Breast epithelium (tissue), 4 donors: ENCODE measurements at regions not wholly inside any gene's neighbourhood (a gene's known extent, or its start where the extent isn't known, plus 50 kb on each side); places are given as distances from the start of the nearest gene placed in this dataset.

Source experiments
- DNase-seq, 2 donors: peaks; one replicate each; pipeline ENCODE4 v3.0.0-alpha.2; 2019; ENCODE audit warnings: low spot score in 2 of 2
- H3K27ac ChIP-seq, 2 donors: fragments of 200-600 bp; sonication (generic) in 1 of 2; one replicate each; pipeline ENCODE4 v1.5.1; 2016 to 2019; ENCODE audit warnings: mild to moderate bottlenecking in 1 of 2
- H3K27me3 ChIP-seq, 2 donors: fragments of 200-600 bp; sonication (generic) in 1 of 2; one replicate each; pipeline versions ENCODE4 v1.5.1 to v1.6.0; 2017 to 2019; ENCODE audit warnings: control low read depth in 1 of 2, mild to moderate bottlenecking in 1 of 2
- H3K36me3 ChIP-seq: fragments of 200-600 bp; one replicate; pipeline ENCODE4 v1.5.1; 2019
- H3K4me1 ChIP-seq, 2 donors: fragments of 200-600 bp; sonication (generic); one replicate each; pipeline ENCODE4 v1.5.1; 2016 to 2019; ENCODE audit warnings: control low read depth in 1 of 2
- H3K4me3 ChIP-seq, 3 donors: fragments of 200-600 bp; sonication (generic); 1 replicate in 2 of 3; 2 replicates in 1 of 3; pipeline ENCODE4 v1.5.1; 2016 to 2019; ENCODE audit warnings: mild to moderate bottlenecking in 3 of 3, moderate library complexity in 2 of 3
- H3K9me3 ChIP-seq, 2 donors: fragments of 200-600 bp; sonication (generic) in 1 of 2; one replicate each; pipeline ENCODE4 v1.5.1; 2016 to 2019; ENCODE audit warnings: control low read depth in 1 of 2
- POLR2A ChIP-seq: fragments of 450-650 bp; IDR thresholded peaks from one replicate; pipeline ENCODE4 v1.6.1; 2016; ENCODE audit warnings: antibody characterized with exemption, mild to moderate bottlenecking, moderate library complexity
- POLR2AphosphoS5 ChIP-seq, 3 donors: sonication (generic); formaldehyde crosslinking; IDR thresholded peaks; one replicate each; pipeline ENCODE4 v1.6.1; 2017; ENCODE audit warnings: antibody characterized with exemption in 3 of 3
- intact Hi-C: fragments of 100-400 bp; cut with DNase I; formaldehyde crosslinking; loops from one replicate; pipeline ENCODE4 v1.15.1; 2023; ENCODE audit warnings: low total_unique reads
- TF ChIP-seq, protein P1 (sequence below), 3 donors: fragments of 450-650 bp; IDR thresholded peaks; one replicate each; pipeline ENCODE4 v1.5.1; 2016 to 2017; ENCODE audit warnings: antibody characterized with exemption in 3 of 3, mild to moderate bottlenecking in 3 of 3, moderate library complexity in 3 of 3

DNA sequence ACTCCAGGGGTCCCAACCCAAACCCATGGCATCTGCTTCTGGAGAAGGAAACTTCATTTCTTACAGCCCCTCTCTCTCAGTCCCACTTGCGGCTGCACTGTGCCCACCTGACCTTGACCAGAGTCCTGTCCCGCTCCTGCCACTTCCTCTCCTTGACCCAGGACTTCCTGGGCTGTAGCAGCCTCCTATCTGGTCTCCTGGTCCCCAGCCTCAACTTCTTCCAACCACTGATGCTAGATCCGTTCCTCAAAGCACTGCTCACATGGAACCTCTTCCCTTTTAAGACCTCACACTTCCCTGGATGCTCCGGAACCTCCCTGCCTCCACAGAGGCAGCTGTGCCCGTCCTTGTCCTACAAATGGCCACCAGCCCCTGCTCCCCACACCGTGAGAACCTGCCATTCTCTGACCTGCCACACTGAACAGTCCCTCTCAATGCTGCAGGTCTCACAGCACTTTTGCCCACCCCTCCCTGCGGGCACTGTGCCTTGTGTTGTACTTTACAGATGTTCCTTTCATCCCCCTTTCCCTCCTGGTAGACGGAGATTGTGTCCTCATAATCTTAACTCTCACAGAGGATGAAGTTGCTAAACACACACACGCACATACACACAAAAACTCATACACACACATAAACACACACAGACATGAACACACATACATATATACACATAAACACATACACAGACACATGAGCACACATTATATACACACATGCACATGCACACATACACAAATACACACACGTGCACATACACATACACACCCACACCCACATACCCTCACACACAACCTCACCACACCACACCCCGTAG, 59.6 kb upstream of the NXT1 start:
- Histone ChIP-seq H3K9me3 (no peaks in the 10 kb centered on the region), H3K4me3 (no peak overlapping the region), H3K27ac (no peak overlapping the region), H3K36me3 (no peaks in the 10 kb centered on the region), H3K4me1 (no peaks in the 10 kb centered on the region), H3K27me3 (peaks cover 0 to 4% of the 10 kb centered on the region in 2 donors)
- TF ChIP-seq POLR2A (no peak), POLR2AphosphoS5 (IDR thresholded peaks at IDR 0.05) (no peak)
- TF ChIP-seq, protein P1, sequence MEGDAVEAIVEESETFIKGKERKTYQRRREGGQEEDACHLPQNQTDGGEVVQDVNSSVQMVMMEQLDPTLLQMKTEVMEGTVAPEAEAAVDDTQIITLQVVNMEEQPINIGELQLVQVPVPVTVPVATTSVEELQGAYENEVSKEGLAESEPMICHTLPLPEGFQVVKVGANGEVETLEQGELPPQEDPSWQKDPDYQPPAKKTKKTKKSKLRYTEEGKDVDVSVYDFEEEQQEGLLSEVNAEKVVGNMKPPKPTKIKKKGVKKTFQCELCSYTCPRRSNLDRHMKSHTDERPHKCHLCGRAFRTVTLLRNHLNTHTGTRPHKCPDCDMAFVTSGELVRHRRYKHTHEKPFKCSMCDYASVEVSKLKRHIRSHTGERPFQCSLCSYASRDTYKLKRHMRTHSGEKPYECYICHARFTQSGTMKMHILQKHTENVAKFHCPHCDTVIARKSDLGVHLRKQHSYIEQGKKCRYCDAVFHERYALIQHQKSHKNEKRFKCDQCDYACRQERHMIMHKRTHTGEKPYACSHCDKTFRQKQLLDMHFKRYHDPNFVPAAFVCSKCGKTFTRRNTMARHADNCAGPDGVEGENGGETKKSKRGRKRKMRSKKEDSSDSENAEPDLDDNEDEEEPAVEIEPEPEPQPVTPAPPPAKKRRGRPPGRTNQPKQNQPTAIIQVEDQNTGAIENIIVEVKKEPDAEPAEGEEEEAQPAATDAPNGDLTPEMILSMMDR (IDR thresholded peaks at IDR 0.05) = no peak
- intact Hi-C loops = no loop called here
- DNase-seq = no peak

DNA sequence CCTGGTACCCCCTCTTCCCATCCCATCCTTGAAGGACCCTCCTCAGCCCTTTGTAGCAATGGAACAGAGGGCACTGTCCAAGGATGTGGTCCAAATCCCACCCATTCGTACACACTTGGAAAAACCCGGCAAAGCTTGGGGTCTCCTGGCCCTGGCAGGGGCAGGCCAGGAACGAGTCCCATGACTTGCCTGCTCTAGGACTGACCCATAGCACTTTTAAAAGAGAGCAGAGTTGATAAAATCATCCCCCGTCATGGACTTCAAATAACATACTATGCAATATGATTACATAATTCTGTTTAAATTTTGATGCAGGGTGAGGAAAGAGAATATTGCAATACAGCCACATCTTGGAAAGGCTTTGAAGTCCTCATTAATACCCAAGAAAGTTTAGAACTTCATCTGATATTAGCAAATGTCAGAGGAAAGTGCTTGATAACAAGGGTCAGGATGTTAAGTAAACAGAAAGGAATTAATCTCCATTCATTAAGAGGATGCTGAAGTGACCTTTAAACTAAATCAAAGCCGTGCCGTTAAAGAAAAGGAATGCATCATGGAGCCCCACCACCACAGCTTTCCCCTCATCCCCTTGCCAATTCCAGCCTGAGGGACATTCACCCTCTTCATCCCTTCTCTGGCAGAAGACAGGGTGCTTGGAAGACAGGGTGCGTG, 60.7 kb upstream of the NXT1 start:
- no peak for TF ChIP-seq POLR2AphosphoS5 (IDR thresholded peaks at IDR 0.05)
- TF ChIP-seq, protein P1 (IDR thresholded peaks at IDR 0.05) = no peak
- no peak overlapping the region for H3K4me3 ChIP-seq
- no peak for DNase-seq
- no peaks in the 10 kb centered on the region for H3K36me3 ChIP-seq
- H3K4me1 ChIP-seq = no peaks in the 10 kb centered on the region
- no peaks in the 10 kb centered on the region for H3K9me3 ChIP-seq
- intact Hi-C loops = no loop called here
- no peak overlapping the region for H3K27ac ChIP-seq
- peaks cover 0 to 4% of the 10 kb centered on the region in 2 donors for H3K27me3 ChIP-seq

DNA sequence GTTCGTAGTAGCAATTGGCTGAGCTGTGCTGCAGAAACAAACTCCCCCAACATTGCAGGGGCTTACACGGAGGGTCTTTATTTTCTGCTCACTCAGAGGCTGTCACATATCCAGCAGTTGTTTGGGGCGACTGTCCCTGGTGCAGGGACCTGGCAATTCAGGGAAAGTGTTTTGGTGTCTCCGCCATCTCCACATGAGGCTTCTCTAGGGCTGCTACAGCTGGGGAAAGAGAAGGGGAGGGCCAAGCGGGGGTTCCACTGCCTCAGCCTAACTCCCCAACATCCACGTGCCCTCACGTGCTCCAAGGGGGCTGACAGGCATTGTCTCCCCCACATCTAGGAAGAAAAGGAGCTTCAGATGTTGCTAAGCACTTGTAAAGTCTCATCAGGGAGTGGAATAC, 61.3 kb upstream of the NXT1 start:
- H3K4me1 ChIP-seq = no peaks in the 10 kb centered on the region
- intact Hi-C loops = no loop called here
- H3K27ac ChIP-seq = no peak overlapping the region
- no peak for TF ChIP-seq POLR2A
- TF ChIP-seq POLR2AphosphoS5 (IDR thresholded peaks at IDR 0.05) = no peak
- TF ChIP-seq, protein P1 (IDR thresholded peaks at IDR 0.05) = no peak
- no peaks in the 10 kb centered on the region for H3K36me3 ChIP-seq
- DNase-seq = no peak
- H3K4me3 ChIP-seq = no peak overlapping the region
- H3K27me3 ChIP-seq = peaks cover 0 to 4% of the 10 kb centered on the region in 2 donors
- H3K9me3 ChIP-seq = no peaks in the 10 kb centered on the region

DNA sequence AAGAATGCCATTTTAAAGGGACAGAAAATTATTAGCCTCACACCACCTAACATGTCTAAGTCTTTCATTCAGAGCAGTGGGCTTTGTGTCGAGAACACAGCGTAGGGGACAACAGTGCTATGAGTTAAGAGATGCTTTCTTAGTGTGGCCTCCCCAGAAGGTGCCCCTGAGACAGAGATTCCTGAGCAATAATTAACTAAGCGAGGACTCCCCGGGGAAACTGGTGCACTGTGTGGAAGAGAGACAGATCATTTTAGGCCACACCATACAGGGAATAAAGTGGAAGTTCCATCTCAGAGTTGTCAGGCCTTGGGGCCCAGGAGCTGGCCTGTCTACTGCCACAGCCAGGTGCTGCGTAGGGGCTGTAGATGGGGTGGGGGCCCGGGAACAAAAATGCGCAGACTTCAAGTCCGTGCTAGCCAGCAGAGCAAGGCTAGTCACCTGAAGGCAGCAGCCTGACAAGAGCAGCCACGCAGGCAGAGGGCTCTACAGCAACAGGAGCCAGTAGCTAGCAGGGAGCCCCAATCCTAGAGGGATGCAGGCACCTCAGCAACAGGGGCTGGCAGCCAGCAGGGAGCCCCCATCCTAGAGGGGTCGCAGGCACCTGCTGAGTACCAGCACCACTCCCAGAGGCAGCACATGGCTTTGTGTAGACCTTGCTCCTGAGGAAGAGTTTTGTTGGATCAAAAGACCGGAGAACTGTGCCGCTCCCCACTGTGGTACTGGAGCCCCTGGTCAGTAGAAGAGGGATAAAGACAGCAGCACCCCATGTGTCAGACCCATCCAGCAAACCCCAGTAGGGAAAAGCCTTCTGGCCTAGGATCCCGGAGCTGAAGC, 63.0 kb upstream of the NXT1 start:
- intact Hi-C loops = no loop called here
- Histone ChIP-seq H3K9me3 (no peaks in the 10 kb centered on the region), H3K27me3 (peaks cover 0 to 4% of the 10 kb centered on the region in 2 donors), H3K4me3 (no peak overlapping the region), H3K4me1 (no peaks in the 10 kb centered on the region), H3K36me3 (no peaks in the 10 kb centered on the region), H3K27ac (no peak overlapping the region)
- TF ChIP-seq, protein P1 (IDR thresholded peaks at IDR 0.05) = no peak
- TF ChIP-seq POLR2A = no peak
- no peak for TF ChIP-seq POLR2AphosphoS5 (IDR thresholded peaks at IDR 0.05)
- DNase-seq = no peak
